SK-N-SH treated with all-trans-retinoic acid at 6 μM for 48 hours (cell line): ENCODE measurements at regions not wholly inside any gene's neighbourhood (a gene's known extent, or its start where the extent isn't known, plus 50 kb on each side); places are given as distances from the start of the nearest gene placed in this dataset.

Experiments used
- ATAC-seq: fragments of 200-7000 bp; cut with Tn5 transposase; 3 replicates; pipeline ENCODE4 v1.9.1; 2020; ENCODE audit warnings: mild to moderate bottlenecking, moderate library complexity
- BACH2 ChIP-seq: fragments of 250-450 bp; sonication (Bioruptor Pico); IDR thresholded peaks from 2 replicates; pipeline ENCODE4 v1.9.0; 2021; ENCODE audit warnings: mild to moderate bottlenecking, borderline replicate concordance
- CSDC2 ChIP-seq: fragments of 250-450 bp; sonication (Bioruptor Pico); IDR thresholded peaks from 2 replicates; pipeline ENCODE4 v1.5.0; 2020; ENCODE audit warnings: mild to moderate bottlenecking, moderate library complexity
- ESRRG ChIP-seq: fragments of 250-450 bp; sonication (Bioruptor Pico); IDR thresholded peaks from 2 replicates; pipeline ENCODE4 v1.6.1; 2021; ENCODE audit warnings: mild to moderate bottlenecking
- GLIS3 ChIP-seq: fragments of 250-450 bp; sonication (Bioruptor Pico); IDR thresholded peaks from 2 replicates; pipeline ENCODE4 v1.5.0; 2020; ENCODE audit warnings: mild to moderate bottlenecking, moderate library complexity
- ISL1 ChIP-seq: fragments of 250-450 bp; sonication (Bioruptor Pico); IDR thresholded peaks from 2 replicates; pipeline ENCODE4 v2.1.2; 2022; ENCODE audit warnings: mild to moderate bottlenecking, moderate library complexity
- OSR1 ChIP-seq: fragments of 250-450 bp; sonication (Bioruptor Pico); IDR thresholded peaks from 2 replicates; pipeline ENCODE4 v1.8.0; 2022; ENCODE audit warnings: moderate library complexity, mild to moderate bottlenecking, inconsistent platforms
- PPARA ChIP-seq: fragments of 250-450 bp; sonication (Bioruptor Pico); IDR thresholded peaks from 2 replicates; pipeline ENCODE4 v1.5.0; 2020; ENCODE audit warnings: mild to moderate bottlenecking, borderline replicate concordance
- RARB ChIP-seq: fragments of 250-450 bp; sonication (Bioruptor Pico); IDR thresholded peaks from 2 replicates; pipeline ENCODE4 v1.8.0; 2021; ENCODE audit warnings: mild to moderate bottlenecking, moderate library complexity
- SNAI2 ChIP-seq: fragments of 250-450 bp; sonication (Bioruptor Pico); IDR thresholded peaks from 2 replicates; pipeline ENCODE4 v1.5.0; 2020; ENCODE audit warnings: mild to moderate bottlenecking, moderate library complexity
- TCF4 ChIP-seq: fragments of 250-450 bp; sonication (Bioruptor Pico); IDR thresholded peaks from 2 replicates; pipeline ENCODE4 v1.8.0; 2021; ENCODE audit warnings: mild to moderate bottlenecking, moderate library complexity, borderline replicate concordance
- TOX ChIP-seq: fragments of 250-450 bp; sonication (Bioruptor Pico); IDR thresholded peaks from 2 replicates; pipeline ENCODE4 v1.8.0; 2021; ENCODE audit warnings: mild to moderate bottlenecking, moderate library complexity, borderline replicate concordance
- ZC3H10 ChIP-seq: fragments of 250-450 bp; sonication (Bioruptor Pico); IDR thresholded peaks from 2 replicates; pipeline ENCODE4 v1.5.1; 2021; ENCODE audit warnings: mild to moderate bottlenecking, moderate library complexity
- ZFP3 ChIP-seq: fragments of 250-450 bp; sonication (Bioruptor Pico); IDR thresholded peaks from 2 replicates; pipeline ENCODE4 v1.5.0; 2020; ENCODE audit warnings: mild to moderate bottlenecking, moderate library complexity
- ZNF565 ChIP-seq: fragments of 450-650 bp; formaldehyde crosslinking; conservative IDR thresholded peaks from 2 replicates; pipeline ENCODE4 v1.5.0; 2020; ENCODE audit warnings: low read depth, mild to moderate bottlenecking, moderate library complexity
- ZNF70 ChIP-seq: fragments of 450-650 bp; formaldehyde crosslinking; IDR thresholded peaks from 2 replicates; pipeline ENCODE4 v1.5.0; 2020; ENCODE audit warnings: mild to moderate bottlenecking, moderate library complexity
- ZNF8 ChIP-seq: fragments of 450-650 bp; formaldehyde crosslinking; IDR thresholded peaks from 2 replicates; pipeline ENCODE4 v1.5.0; 2020; ENCODE audit warnings: mild to moderate bottlenecking, moderate library complexity
- TF ChIP-seq, protein P1 (sequence below): fragments of 250-450 bp; sonication (Bioruptor Pico); IDR thresholded peaks from 2 replicates; pipeline ENCODE4 v1.8.0; 2020; ENCODE audit warnings: mild to moderate bottlenecking, moderate library complexity, borderline replicate concordance
- TF ChIP-seq, protein P2 (sequence below): fragments of 250-450 bp; sonication (Bioruptor Pico); IDR thresholded peaks from 2 replicates; pipeline ENCODE4 v1.5.1; 2021; ENCODE audit warnings: mild to moderate bottlenecking, moderate library complexity
- TF ChIP-seq, protein P3 (sequence below): fragments of 250-450 bp; sonication (Bioruptor Pico); IDR thresholded peaks from 2 replicates; pipeline ENCODE4 v1.8.0; 2021; ENCODE audit warnings: low read depth, mild to moderate bottlenecking, moderate library complexity, borderline replicate concordance
- TF ChIP-seq, protein P4 (sequence below): fragments of 250-450 bp; sonication (Bioruptor Pico); IDR thresholded peaks from 2 replicates; pipeline ENCODE4 v1.5.0; 2020; ENCODE audit warnings: mild to moderate bottlenecking, moderate library complexity
- TF ChIP-seq, protein P5 (sequence below): fragments of 250-450 bp; sonication (Bioruptor Pico); IDR thresholded peaks from 2 replicates; pipeline ENCODE4 v1.5.1; 2020; ENCODE audit warnings: low read depth, mild to moderate bottlenecking, moderate library complexity

DNA sequence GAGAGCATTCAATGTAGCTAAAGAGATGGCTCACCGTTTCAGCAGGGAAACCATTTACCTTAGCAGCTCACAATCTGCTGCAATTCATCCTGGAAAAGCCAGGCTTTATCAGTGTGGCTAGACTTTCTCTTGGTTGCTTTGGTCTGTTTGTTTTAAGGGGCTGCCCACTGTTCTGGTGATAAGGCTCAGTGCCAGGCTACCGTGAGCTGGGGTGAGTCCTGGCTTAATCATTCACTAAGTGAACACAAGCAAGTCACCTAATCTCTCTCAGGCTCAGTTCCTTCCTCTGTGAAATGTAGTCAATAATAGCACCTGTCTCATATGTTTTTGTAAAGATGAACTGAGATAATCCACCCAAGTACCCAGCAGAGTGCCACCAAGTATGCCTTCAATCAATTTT, 229.0 kb downstream of the TEX29 start:
- no peak for ATAC-seq

DNA sequence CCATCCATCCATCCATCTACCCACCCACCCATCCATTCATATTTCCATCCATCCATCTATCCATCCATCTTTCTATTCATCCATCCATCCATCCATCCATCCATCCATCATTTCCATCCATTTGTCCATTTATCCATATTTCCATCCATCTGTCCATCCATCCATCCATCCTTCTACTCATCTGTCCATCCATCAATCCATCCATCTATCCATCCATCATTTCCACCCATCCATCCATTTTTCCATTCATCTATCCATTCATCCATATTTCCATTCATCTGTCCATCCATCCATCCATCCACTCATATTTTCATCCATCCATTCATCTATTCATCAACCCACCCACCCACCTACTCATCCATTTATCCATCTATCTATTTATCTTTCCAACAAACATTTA, 229.6 kb downstream of the TEX29 start:
- no peak for ATAC-seq
- no peak for TF ChIP-seq GLIS3 (CRISPR knock-in tag)
- no peak for TF ChIP-seq ZC3H10 (CRISPR knock-in tag)
- TF ChIP-seq, protein P1, sequence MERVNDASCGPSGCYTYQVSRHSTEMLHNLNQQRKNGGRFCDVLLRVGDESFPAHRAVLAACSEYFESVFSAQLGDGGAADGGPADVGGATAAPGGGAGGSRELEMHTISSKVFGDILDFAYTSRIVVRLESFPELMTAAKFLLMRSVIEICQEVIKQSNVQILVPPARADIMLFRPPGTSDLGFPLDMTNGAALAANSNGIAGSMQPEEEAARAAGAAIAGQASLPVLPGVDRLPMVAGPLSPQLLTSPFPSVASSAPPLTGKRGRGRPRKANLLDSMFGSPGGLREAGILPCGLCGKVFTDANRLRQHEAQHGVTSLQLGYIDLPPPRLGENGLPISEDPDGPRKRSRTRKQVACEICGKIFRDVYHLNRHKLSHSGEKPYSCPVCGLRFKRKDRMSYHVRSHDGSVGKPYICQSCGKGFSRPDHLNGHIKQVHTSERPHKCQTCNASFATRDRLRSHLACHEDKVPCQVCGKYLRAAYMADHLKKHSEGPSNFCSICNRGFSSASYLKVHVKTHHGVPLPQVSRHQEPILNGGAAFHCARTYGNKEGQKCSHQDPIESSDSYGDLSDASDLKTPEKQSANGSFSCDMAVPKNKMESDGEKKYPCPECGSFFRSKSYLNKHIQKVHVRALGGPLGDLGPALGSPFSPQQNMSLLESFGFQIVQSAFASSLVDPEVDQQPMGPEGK (CRISPR knock-in tag), result no peak
- TF ChIP-seq TCF4 (CRISPR knock-in tag), result no peak
- TF ChIP-seq, protein P2, sequence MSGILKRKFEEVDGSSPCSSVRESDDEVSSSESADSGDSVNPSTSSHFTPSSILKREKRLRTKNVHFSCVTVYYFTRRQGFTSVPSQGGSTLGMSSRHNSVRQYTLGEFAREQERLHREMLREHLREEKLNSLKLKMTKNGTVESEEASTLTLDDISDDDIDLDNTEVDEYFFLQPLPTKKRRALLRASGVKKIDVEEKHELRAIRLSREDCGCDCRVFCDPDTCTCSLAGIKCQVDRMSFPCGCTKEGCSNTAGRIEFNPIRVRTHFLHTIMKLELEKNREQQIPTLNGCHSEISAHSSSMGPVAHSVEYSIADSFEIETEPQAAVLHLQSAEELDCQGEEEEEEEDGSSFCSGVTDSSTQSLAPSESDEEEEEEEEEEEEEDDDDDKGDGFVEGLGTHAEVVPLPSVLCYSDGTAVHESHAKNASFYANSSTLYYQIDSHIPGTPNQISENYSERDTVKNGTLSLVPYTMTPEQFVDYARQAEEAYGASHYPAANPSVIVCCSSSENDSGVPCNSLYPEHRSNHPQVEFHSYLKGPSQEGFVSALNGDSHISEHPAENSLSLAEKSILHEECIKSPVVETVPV (CRISPR knock-in tag), result no peak
- TF ChIP-seq, protein P3, sequence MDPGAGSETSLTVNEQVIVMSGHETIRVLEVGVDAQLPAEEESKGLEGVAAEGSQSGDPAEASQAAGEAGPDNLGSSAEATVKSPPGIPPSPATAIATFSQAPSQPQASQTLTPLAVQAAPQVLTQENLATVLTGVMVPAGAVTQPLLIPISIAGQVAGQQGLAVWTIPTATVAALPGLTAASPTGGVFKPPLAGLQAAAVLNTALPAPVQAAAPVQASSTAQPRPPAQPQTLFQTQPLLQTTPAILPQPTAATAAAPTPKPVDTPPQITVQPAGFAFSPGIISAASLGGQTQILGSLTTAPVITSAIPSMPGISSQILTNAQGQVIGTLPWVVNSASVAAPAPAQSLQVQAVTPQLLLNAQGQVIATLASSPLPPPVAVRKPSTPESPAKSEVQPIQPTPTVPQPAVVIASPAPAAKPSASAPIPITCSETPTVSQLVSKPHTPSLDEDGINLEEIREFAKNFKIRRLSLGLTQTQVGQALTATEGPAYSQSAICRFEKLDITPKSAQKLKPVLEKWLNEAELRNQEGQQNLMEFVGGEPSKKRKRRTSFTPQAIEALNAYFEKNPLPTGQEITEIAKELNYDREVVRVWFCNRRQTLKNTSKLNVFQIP (CRISPR knock-in tag), result no peak
- TF ChIP-seq TOX (CRISPR knock-in tag), result no peak
- no peak for TF ChIP-seq PPARA (CRISPR knock-in tag)
- TF ChIP-seq ZNF70 (CRISPR knock-in tag), result no peak
- no peak for TF ChIP-seq ESRRG (CRISPR knock-in tag)
- no peak for TF ChIP-seq ZFP3 (CRISPR knock-in tag)
- no peak for TF ChIP-seq SNAI2
- TF ChIP-seq RARB (CRISPR knock-in tag), result no peak
- no peak for TF ChIP-seq CSDC2 (CRISPR knock-in tag)
- TF ChIP-seq, protein P4, sequence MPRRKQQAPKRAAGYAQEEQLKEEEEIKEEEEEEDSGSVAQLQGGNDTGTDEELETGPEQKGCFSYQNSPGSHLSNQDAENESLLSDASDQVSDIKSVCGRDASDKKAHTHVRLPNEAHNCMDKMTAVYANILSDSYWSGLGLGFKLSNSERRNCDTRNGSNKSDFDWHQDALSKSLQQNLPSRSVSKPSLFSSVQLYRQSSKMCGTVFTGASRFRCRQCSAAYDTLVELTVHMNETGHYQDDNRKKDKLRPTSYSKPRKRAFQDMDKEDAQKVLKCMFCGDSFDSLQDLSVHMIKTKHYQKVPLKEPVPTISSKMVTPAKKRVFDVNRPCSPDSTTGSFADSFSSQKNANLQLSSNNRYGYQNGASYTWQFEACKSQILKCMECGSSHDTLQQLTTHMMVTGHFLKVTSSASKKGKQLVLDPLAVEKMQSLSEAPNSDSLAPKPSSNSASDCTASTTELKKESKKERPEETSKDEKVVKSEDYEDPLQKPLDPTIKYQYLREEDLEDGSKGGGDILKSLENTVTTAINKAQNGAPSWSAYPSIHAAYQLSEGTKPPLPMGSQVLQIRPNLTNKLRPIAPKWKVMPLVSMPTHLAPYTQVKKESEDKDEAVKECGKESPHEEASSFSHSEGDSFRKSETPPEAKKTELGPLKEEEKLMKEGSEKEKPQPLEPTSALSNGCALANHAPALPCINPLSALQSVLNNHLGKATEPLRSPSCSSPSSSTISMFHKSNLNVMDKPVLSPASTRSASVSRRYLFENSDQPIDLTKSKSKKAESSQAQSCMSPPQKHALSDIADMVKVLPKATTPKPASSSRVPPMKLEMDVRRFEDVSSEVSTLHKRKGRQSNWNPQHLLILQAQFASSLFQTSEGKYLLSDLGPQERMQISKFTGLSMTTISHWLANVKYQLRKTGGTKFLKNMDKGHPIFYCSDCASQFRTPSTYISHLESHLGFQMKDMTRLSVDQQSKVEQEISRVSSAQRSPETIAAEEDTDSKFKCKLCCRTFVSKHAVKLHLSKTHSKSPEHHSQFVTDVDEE (CRISPR knock-in tag), result no peak
- TF ChIP-seq, protein P5, sequence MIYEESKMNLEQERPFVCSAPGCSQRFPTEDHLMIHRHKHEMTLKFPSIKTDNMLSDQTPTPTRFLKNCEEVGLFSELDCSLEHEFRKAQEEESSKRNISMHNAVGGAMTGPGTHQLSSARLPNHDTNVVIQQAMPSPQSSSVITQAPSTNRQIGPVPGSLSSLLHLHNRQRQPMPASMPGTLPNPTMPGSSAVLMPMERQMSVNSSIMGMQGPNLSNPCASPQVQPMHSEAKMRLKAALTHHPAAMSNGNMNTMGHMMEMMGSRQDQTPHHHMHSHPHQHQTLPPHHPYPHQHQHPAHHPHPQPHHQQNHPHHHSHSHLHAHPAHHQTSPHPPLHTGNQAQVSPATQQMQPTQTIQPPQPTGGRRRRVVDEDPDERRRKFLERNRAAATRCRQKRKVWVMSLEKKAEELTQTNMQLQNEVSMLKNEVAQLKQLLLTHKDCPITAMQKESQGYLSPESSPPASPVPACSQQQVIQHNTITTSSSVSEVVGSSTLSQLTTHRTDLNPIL (CRISPR knock-in tag), result no peak
- no peak for TF ChIP-seq ZNF565
- no peak for TF ChIP-seq ISL1 (CRISPR knock-in tag)

More for the DNA sequence above, 229.0 kb downstream of the TEX29 start:
- TF ChIP-seq RARB (CRISPR knock-in tag) (no peak), ZNF8 (no peak), ZNF565 (no peak), TCF4 (CRISPR knock-in tag) (no peak), ZNF70 (CRISPR knock-in tag) (no peak), BACH2 (CRISPR knock-in tag) (no peak), OSR1 (no peak)
- TF ChIP-seq, protein P1 (CRISPR knock-in tag), result no peak
